PC-3 (cell line): ENCODE measurements at regions not wholly inside any gene's neighbourhood (a gene's known extent, or its start where the extent isn't known, plus 50 kb on each side); places are given as distances from the start of the nearest gene placed in this dataset.

Experiments used
- ATAC-seq: fragments of 200-7000 bp; cut with Tn5 transposase; 2 replicates; pipeline ENCODE4 v1.9.1; 2020; ENCODE audit warnings: mild to moderate bottlenecking, moderate library complexity
- BruUV-seq: library from RNA; stranded (reverse); fragments of 400-500 nt; replicated peaks from 2 replicates; lab custom pipeline; 2021; lab: Mats Ljungman, UMichigan
- CTCF ChIA-PET: fragments of 300-600 bp; sonication (Branson Sonifier 250); formaldehyde crosslinking; loops from one replicate; lab custom pipeline; 2022; ENCODE audit warnings: antibody characterized with exemption; lab: Charles Lee
- POLR2A ChIA-PET: fragments of 300-600 bp; sonication (Branson Sonifier 250); formaldehyde crosslinking; loops from one replicate; lab custom pipeline; 2022; ENCODE audit warnings: antibody characterized with exemption; ENCODE audit not compliant: unreplicated experiment; lab: Charles Lee
- DNase-seq: peaks from one replicate; pipeline ENCODE4 v3.0.0-alpha.2; 2015
- H2AFZ ChIP-seq: fragments of 300-600 bp; sonication (generic); 2 replicates; pipeline ENCODE4 v1.6.0; 2016; ENCODE audit warnings: antibody characterized with exemption, low read length
- H3F3A ChIP-seq: fragments of 300-600 bp; sonication (generic); one replicate; pipeline ENCODE4 v1.6.0; 2017; ENCODE audit warnings: antibody characterized with exemption, low read length, control low read depth, mild to moderate bottlenecking; ENCODE audit not compliant: unreplicated experiment
- H3K27ac ChIP-seq: fragments of 300-600 bp; sonication (generic); 2 replicates; pipeline ENCODE4 v1.5.1; 2016; ENCODE audit warnings: mild to moderate bottlenecking, low read length
- H3K27me3 ChIP-seq: fragments of 300-600 bp; sonication (generic); 2 replicates; pipeline ENCODE4 v1.6.1; 2016; ENCODE audit warnings: low read length, mixed read lengths
- H3K36me3 ChIP-seq: fragments of 300-600 bp; sonication (generic); 2 replicates; pipeline ENCODE4 v1.6.1; 2016; ENCODE audit warnings: low read depth, mixed run types, low read length, mixed read lengths
- H3K4me1 ChIP-seq: fragments of 300-600 bp; sonication (generic); 2 replicates; pipeline ENCODE4 v1.5.1; 2016; ENCODE audit warnings: low read length; ENCODE audit not compliant: insufficient read depth
- H3K4me2 ChIP-seq: fragments of 300-600 bp; sonication (generic); 2 replicates; pipeline ENCODE4 v1.6.0; 2016; ENCODE audit warnings: low read length
- H3K4me3 ChIP-seq: fragments of 300-600 bp; sonication (generic); 2 replicates; pipeline ENCODE4 v1.5.1; 2016; ENCODE audit warnings: mild to moderate bottlenecking, low read length, mixed read lengths
- H3K79me2 ChIP-seq: fragments of 300-600 bp; sonication (generic); 2 replicates; pipeline ENCODE4 v1.6.1; 2017; ENCODE audit warnings: low read length, mixed read lengths
- H3K9ac ChIP-seq: fragments of 300-600 bp; sonication (generic); 2 replicates; pipeline ENCODE4 v1.6.0; 2016; ENCODE audit warnings: mild to moderate bottlenecking, low read length
- H3K9me2 ChIP-seq: fragments of 300-600 bp; sonication (generic); replicated peaks from 2 replicates; pipeline ENCODE4 v1.6.1; 2016; ENCODE audit warnings: mixed run types, low read length, mixed read lengths
- H3K9me3 ChIP-seq: fragments of 300-600 bp; sonication (generic); 2 replicates; pipeline ENCODE4 v1.6.1; 2016; ENCODE audit warnings: low read length, mixed read lengths
- H4K20me1 ChIP-seq: fragments of 300-600 bp; sonication (generic); 2 replicates; pipeline ENCODE4 v1.6.1; 2016; ENCODE audit warnings: low read length, mixed read lengths
- EZH2 ChIP-seq: fragments of 300-600 bp; sonication (generic); IDR thresholded peaks from one replicate; pipeline ENCODE4 v1.6.1; 2017; ENCODE audit warnings: antibody characterized with exemption, mild to moderate bottlenecking, low read length; ENCODE audit not compliant: unreplicated experiment
- EZH2phosphoT487 ChIP-seq: fragments of 300-600 bp; sonication (generic); IDR thresholded peaks from 2 replicates; pipeline ENCODE4 v1.6.1; 2018; ENCODE audit warnings: mild to moderate bottlenecking, antibody characterized with exemption, low read length, borderline replicate concordance
- intact Hi-C: fragments of 100-400 bp; cut with micrococcal nuclease; formaldehyde crosslinking; loops from 2 replicates; pipeline ENCODE4 v1.9.0; 2023
- TF ChIP-seq, protein P1 (sequence below): fragments of 300-600 bp; sonication (generic); conservative IDR thresholded peaks from 2 replicates; pipeline ENCODE4 v1.5.1; 2017; ENCODE audit warnings: antibody characterized with exemption, low read depth, mild to moderate bottlenecking, low read length

DNA sequence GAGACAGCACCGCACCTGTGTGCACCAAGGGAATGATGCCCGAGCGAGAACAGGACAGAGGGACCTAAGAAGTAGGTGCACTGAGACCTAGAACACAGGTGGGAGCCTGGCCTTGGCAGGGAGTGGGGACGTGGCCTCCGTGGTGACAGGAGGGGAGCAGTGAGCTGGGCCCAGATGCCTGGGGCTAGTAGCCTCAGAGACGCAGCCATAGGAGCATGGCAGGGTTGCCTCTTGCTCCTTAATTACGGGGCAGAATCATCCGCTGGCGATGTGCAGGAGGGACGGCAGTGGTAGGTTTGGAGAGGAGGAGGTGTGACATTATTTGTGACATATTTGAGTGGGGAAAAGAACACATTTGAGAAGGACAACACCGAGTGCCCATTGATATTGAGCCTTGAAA, 57.0 kb upstream of the HPCAL1 start:
- peaks cover 3% of the 10 kb centered on the region; the same call in 1 of the 2 replicates for H3K36me3 ChIP-seq
- no peak overlapping the region for H3K27ac ChIP-seq
- no peaks in the 10 kb centered on the region for H3K27me3 ChIP-seq
- H3K4me2 ChIP-seq = no peak overlapping the region
- H3K9ac ChIP-seq = no peak overlapping the region
- no TSS peak for BruUV-seq
- no peak for DNase-seq
- no peak overlapping the region for H3K4me3 ChIP-seq
- no peaks in the 10 kb centered on the region for H3K4me1 ChIP-seq
- intact Hi-C loops = no loop called here
- H3K9me3 ChIP-seq = peaks cover 17% of the 10 kb centered on the region; the same call in 1 of the 2 replicates
- CTCF ChIA-PET = no interaction called here
- no peaks in the 10 kb centered on the region for H4K20me1 ChIP-seq
- H3F3A ChIP-seq = no peaks in the 10 kb centered on the region
- no peaks in the 10 kb centered on the region for H3K79me2 ChIP-seq
- TF ChIP-seq EZH2 = no peak
- H3K9me2 ChIP-seq = no peaks in the 10 kb centered on the region
- no peak overlapping the region for H2AFZ ChIP-seq
- POLR2A ChIA-PET = no interaction called here
- no peak for ATAC-seq

GRCh38 chr2:10246370-10246769, 56.3 kb upstream of the HPCAL1 start:
- H3F3A ChIP-seq = no peaks in the 10 kb centered on the region
- H2AFZ ChIP-seq = no peak overlapping the region
- H3K4me3 ChIP-seq = no peak overlapping the region
- intact Hi-C loops = no loop called here
- no peak overlapping the region for H3K4me2 ChIP-seq
- H3K9me3 ChIP-seq = peaks cover 19% of the 10 kb centered on the region; the same call in 1 of the 2 replicates
- H3K4me1 ChIP-seq = no peaks in the 10 kb centered on the region
- POLR2A ChIA-PET = no interaction called here
- no peak for ATAC-seq
- TF ChIP-seq, protein P1, sequence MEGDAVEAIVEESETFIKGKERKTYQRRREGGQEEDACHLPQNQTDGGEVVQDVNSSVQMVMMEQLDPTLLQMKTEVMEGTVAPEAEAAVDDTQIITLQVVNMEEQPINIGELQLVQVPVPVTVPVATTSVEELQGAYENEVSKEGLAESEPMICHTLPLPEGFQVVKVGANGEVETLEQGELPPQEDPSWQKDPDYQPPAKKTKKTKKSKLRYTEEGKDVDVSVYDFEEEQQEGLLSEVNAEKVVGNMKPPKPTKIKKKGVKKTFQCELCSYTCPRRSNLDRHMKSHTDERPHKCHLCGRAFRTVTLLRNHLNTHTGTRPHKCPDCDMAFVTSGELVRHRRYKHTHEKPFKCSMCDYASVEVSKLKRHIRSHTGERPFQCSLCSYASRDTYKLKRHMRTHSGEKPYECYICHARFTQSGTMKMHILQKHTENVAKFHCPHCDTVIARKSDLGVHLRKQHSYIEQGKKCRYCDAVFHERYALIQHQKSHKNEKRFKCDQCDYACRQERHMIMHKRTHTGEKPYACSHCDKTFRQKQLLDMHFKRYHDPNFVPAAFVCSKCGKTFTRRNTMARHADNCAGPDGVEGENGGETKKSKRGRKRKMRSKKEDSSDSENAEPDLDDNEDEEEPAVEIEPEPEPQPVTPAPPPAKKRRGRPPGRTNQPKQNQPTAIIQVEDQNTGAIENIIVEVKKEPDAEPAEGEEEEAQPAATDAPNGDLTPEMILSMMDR = no peak
- TF ChIP-seq EZH2 (no peak), EZH2phosphoT487 (no peak)
- H3K27me3 ChIP-seq = no peaks in the 10 kb centered on the region
- CTCF ChIA-PET = no interaction called here
- peaks cover 3% of the 10 kb centered on the region; the same call in 1 of the 2 replicates for H3K36me3 ChIP-seq
- H3K9me2 ChIP-seq = no peaks in the 10 kb centered on the region
- no peak overlapping the region for H3K27ac ChIP-seq
- no peaks in the 10 kb centered on the region for H3K79me2 ChIP-seq
- H3K9ac ChIP-seq = no peak overlapping the region
- no peak for DNase-seq
- no TSS peak for BruUV-seq
- H4K20me1 ChIP-seq = no peaks in the 10 kb centered on the region

- Histone ChIP-seq H3K27me3 (no peaks in the 10 kb centered on the region), H3K9ac (no peak overlapping the region), H3K4me3 (no peak overlapping the region), H4K20me1 (no peaks in the 10 kb centered on the region), H3K27ac (no peak overlapping the region), H3F3A (no peaks in the 10 kb centered on the region), H2AFZ (no peak overlapping the region), H3K4me1 (no peaks in the 10 kb centered on the region), H3K36me3 (peaks cover 3% of the 10 kb centered on the region; the same call in 1 of the 2 replicates), H3K9me2 (no peaks in the 10 kb centered on the region), H3K9me3 (peaks cover 19% of the 10 kb centered on the region; the same call in 1 of the 2 replicates), H3K4me2 (no peak overlapping the region), H3K79me2 (no peaks in the 10 kb centered on the region)
- ChIA-PET CTCF (no interaction called here), POLR2A (no interaction called here)
- intact Hi-C loops = no loop called here
- ATAC-seq = no peak
- no TSS peak for BruUV-seq
- DNase-seq = no peak
- no peak for TF ChIP-seq EZH2
Measured at GRCh38 chr2:10246831-10247230, 55.9 kb upstream of the HPCAL1 start.

DNA sequence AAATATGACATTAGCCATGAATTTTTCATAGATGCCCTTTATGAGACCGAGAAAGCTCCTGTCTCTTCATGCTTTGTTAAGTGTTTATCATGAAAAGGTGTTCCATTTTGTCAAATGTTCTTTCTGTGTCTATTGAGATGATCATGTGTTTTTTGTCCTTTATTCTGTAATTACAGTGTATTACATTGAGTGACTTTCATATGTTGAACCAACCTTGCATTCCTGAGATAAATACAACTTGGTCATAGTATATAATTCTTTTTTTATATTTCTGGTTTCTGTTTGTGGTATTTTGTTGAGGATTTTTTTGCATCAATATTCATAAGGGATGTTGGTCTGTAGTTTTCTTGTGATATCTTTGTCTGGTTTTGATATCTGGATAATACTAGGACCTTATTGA, 52.9 kb upstream of the HPCAL1 start:
- TF ChIP-seq, protein P1 = no peak
- CTCF ChIA-PET = no interaction called here
- Histone ChIP-seq H3K27ac (no peak overlapping the region), H3K9ac (no peak overlapping the region), H2AFZ (no peak overlapping the region), H3K9me3 (peaks cover 19% of the 10 kb centered on the region; the same call in 1 of the 2 replicates), H3K4me2 (no peak overlapping the region), H3K79me2 (no peaks in the 10 kb centered on the region), H4K20me1 (no peaks in the 10 kb centered on the region), H3F3A (no peaks in the 10 kb centered on the region), H3K4me1 (peaks cover 11% of the 10 kb centered on the region), H3K36me3 (peaks cover 3% of the 10 kb centered on the region; the same call in 1 of the 2 replicates), H3K9me2 (no peaks in the 10 kb centered on the region), H3K4me3 (no peak overlapping the region), H3K27me3 (no peaks in the 10 kb centered on the region)
- no peak for DNase-seq
- intact Hi-C loops = no loop called here
- ATAC-seq = no peak
- POLR2A ChIA-PET = no interaction called here
- BruUV-seq = no TSS peak
